ENCODE measurements at regions not wholly inside any gene's neighbourhood (a gene's known extent, or its start where the extent isn't known, plus 50 kb on each side); places are given as distances from the start of the nearest gene placed in this dataset.

DNA sequence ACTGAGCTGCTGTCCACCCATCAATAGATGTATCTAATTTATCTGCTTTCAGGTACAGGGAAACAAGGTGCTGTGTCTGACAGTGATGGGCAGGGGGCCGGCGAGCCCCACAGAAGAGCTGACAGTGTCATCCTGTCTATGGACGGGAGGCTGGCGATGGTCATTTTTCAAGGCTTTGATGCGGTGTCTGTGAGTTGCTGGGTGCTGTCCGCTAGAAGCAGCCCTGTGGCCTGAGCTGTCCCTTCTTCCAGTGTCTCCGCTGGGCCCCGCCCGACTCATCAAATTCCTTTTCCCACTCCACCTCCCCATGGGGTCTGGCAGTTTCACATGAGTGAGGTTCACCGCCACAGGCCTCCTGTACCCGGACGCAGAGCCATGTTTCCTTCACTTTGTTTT, 161.4 kb upstream of the PMEPA1 start:
- no peaks in the 10 kb centered on the region for H3K36me3 ChIP-seq (ENCODE audit: control insufficient read depth in 1 of 2, insufficient read depth in 2 of 2, low read length in 2 of 2)
- TF ChIP-seq SP1 (IDR thresholded peaks at IDR 0.05; ENCODE audit: low read depth) (no peak), POLR2A (IDR thresholded peaks at IDR 0.05; ENCODE audit: borderline replicate concordance, extremely low read depth, insufficient read depth, insufficient read length) (no peak), ZNF274 (IDR thresholded peaks at IDR 0.05; ENCODE audit: low read depth, low read length) (no peak), EZH2phosphoT487 (IDR thresholded peaks at IDR 0.05; ENCODE audit: borderline replicate concordance) (no peak), RAD21 (IDR thresholded peaks at IDR 0.05; ENCODE audit: low read depth) (no peak), SRF (IDR thresholded peaks at IDR 0.05; ENCODE audit: low read depth) (no peak), CEBPB (IDR thresholded peaks at IDR 0.05; ENCODE audit: low read depth) (no peak), POLR2AphosphoS5 (IDR thresholded peaks at IDR 0.05; ENCODE audit: low read depth, low read length) (no peak), ELF1 (IDR thresholded peaks at IDR 0.05; ENCODE audit: borderline replicate concordance, low read depth) (no peak), JUND (IDR thresholded peaks at IDR 0.05) (no peak)
- TF ChIP-seq, protein P1, sequence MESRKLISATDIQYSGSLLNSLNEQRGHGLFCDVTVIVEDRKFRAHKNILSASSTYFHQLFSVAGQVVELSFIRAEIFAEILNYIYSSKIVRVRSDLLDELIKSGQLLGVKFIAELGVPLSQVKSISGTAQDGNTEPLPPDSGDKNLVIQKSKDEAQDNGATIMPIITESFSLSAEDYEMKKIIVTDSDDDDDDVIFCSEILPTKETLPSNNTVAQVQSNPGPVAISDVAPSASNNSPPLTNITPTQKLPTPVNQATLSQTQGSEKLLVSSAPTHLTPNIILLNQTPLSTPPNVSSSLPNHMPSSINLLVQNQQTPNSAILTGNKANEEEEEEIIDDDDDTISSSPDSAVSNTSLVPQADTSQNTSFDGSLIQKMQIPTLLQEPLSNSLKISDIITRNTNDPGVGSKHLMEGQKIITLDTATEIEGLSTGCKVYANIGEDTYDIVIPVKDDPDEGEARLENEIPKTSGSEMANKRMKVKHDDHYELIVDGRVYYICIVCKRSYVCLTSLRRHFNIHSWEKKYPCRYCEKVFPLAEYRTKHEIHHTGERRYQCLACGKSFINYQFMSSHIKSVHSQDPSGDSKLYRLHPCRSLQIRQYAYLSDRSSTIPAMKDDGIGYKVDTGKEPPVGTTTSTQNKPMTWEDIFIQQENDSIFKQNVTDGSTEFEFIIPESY (IDR thresholded peaks at IDR 0.05; ENCODE audit: extremely low read depth, insufficient replicate concordance, low read length) = no peak
- no peaks in the 10 kb centered on the region for H3K9me2 ChIP-seq (ENCODE audit: insufficient read depth)
- no peak overlapping the region for H2AFZ ChIP-seq (ENCODE audit: low read depth, low read length, poor library complexity, severe bottlenecking)
- no peak overlapping the region for H3K9ac ChIP-seq (ENCODE audit: low read length)
- ATAC-seq (no peak), DNase-seq (ENCODE audit: low read depth, low spot score) (no peak)
- intact Hi-C loops (cut with micrococcal nuclease) = no loop called here
- ChIA-PET CTCF (no interaction called here), POLR2A (no interaction called here), RAD21 (ENCODE audit: low non-redundant PET in 1 of 2, low total read pairs in 2 of 2, uncharacterized antibody in 2 of 2, unreplicated experiment in 2 of 2) (no interaction called here)
- BruUV-seq (replicated peaks) = no TSS peak
- H3K27me3 ChIP-seq (ENCODE audit: insufficient read depth, low read length) = peaks cover 54% of the 10 kb centered on the region
- H4K20me1 ChIP-seq (ENCODE audit: insufficient read depth) = no peaks in the 10 kb centered on the region
- H3K9me3 ChIP-seq (ENCODE audit: control insufficient read depth in 1 of 2, insufficient read depth in 1 of 2, low read depth in 1 of 2, low read length in 2 of 2) = no peaks in the 10 kb centered on the region
- H3K27ac ChIP-seq (ENCODE audit: low read depth, low read length) = no peak overlapping the region
- no peaks in the 10 kb centered on the region for H3K4me1 ChIP-seq (ENCODE audit: control insufficient read depth in 1 of 2, insufficient read depth in 2 of 2, low read length in 2 of 2)
- no peaks in the 10 kb centered on the region for H3K79me2 ChIP-seq (ENCODE audit: insufficient read depth, low read length)
- no peak overlapping the region for H3K4me2 ChIP-seq (ENCODE audit: low read length)
- no peak overlapping the region for H3K4me3 ChIP-seq (replicated peaks in 1 of 2; ENCODE audit: low read depth in 1 of 2, low read length in 2 of 2)

Data from HCT116 (cell line).